Trophoblast cell (in vitro differentiated cells and primary cell): ENCODE measurements at regions not wholly inside any gene's neighbourhood (a gene's known extent, or its start where the extent isn't known, plus 50 kb on each side); places are given as distances from the start of the nearest gene placed in this dataset.
A peak's percentile ranks its signal among the peaks of the same experiment; 100 is the strongest.

Experiments used
- DNase-seq, 2 donors: peaks; one replicate each; pipeline ENCODE4 v3.0.0-alpha.2; 2016
- H2AFZ ChIP-seq: 2 replicates; pipeline ENCODE4 v1.6.1; 2013; ENCODE audit warnings: low read length, moderate library complexity, mild to moderate bottlenecking; ENCODE audit not compliant: insufficient read depth, poor library complexity
- H2AK5ac ChIP-seq: 2 replicates; pipeline ENCODE4 v1.6.1; 2013; ENCODE audit warnings: mild to moderate bottlenecking, low read length
- H2BK120ac ChIP-seq: 2 replicates; pipeline ENCODE4 v1.6.1; 2013; ENCODE audit warnings: low read length, mild to moderate bottlenecking, moderate library complexity; ENCODE audit not compliant: insufficient read depth, poor library complexity
- H2BK12ac ChIP-seq: 2 replicates; pipeline ENCODE4 v1.6.1; 2013; ENCODE audit warnings: mild to moderate bottlenecking, low read length, moderate library complexity
- H2BK5ac ChIP-seq: 2 replicates; pipeline ENCODE4 v1.6.1; 2013; ENCODE audit warnings: low read length, low read depth, moderate library complexity, mild to moderate bottlenecking; ENCODE audit not compliant: poor library complexity
- H3K14ac ChIP-seq: 2 replicates; pipeline ENCODE4 v1.6.1; 2013; ENCODE audit warnings: mild to moderate bottlenecking, low read length
- H3K18ac ChIP-seq: 2 replicates; pipeline ENCODE4 v1.6.1; 2013; ENCODE audit warnings: mild to moderate bottlenecking, low read length
- H3K23ac ChIP-seq: 2 replicates; pipeline ENCODE4 v1.6.1; 2013; ENCODE audit warnings: low read length
- H3K27ac ChIP-seq: 2 replicates; pipeline ENCODE4 v1.5.1; 2013; ENCODE audit warnings: low read depth, mild to moderate bottlenecking, inconsistent platforms, low read length, moderate library complexity
- H3K27me3 ChIP-seq: 2 replicates; pipeline ENCODE4 v1.6.1; 2013; ENCODE audit warnings: inconsistent platforms, mild to moderate bottlenecking, low read length, moderate library complexity; ENCODE audit not compliant: insufficient read depth
- H3K36me3 ChIP-seq, 2 experiments: 1 replicate in 1 of 2; 2 replicates in 1 of 2; pipeline ENCODE4 v1.6.1; 2013; ENCODE audit warnings: low read length in 2 of 2, mild to moderate bottlenecking in 2 of 2, moderate library complexity in 1 of 2; ENCODE audit not compliant: insufficient read depth in 2 of 2, control insufficient read depth in 1 of 2
- H3K4ac ChIP-seq: 2 replicates; pipeline ENCODE4 v1.6.1; 2013; ENCODE audit warnings: low read depth, mild to moderate bottlenecking, low read length, moderate library complexity
- H3K4me1 ChIP-seq, 2 experiments: 1 replicate in 1 of 2; 2 replicates in 1 of 2; pipeline ENCODE4 v1.6.1; 2013; ENCODE audit warnings: low read length in 2 of 2, mild to moderate bottlenecking in 2 of 2, moderate library complexity in 1 of 2; ENCODE audit not compliant: insufficient read depth in 2 of 2, control insufficient read depth in 1 of 2
- H3K4me2 ChIP-seq: 2 replicates; pipeline ENCODE4 v1.6.1; 2013; ENCODE audit warnings: inconsistent platforms, mild to moderate bottlenecking, low read length, moderate library complexity
- H3K4me3 ChIP-seq: 2 replicates; pipeline ENCODE4 v1.5.1; 2013; ENCODE audit warnings: mild to moderate bottlenecking, low read depth, low read length, inconsistent platforms
- H3K79me1 ChIP-seq: one replicate; pipeline ENCODE4 v1.6.1; 2013; ENCODE audit warnings: low read length
- H3K79me2 ChIP-seq: 2 replicates; pipeline ENCODE4 v1.6.1; 2013; ENCODE audit warnings: low read length, mild to moderate bottlenecking; ENCODE audit not compliant: control insufficient read depth, insufficient read depth, poor library complexity
- H3K9ac ChIP-seq: 2 replicates; pipeline ENCODE4 v1.6.1; 2013; ENCODE audit warnings: mild to moderate bottlenecking, low read length
- H3K9me3 ChIP-seq: 2 replicates; pipeline ENCODE4 v1.6.1; 2013; ENCODE audit warnings: low read depth, mild to moderate bottlenecking, control low read depth, inconsistent platforms, low read length; ENCODE audit not compliant: insufficient read depth
- H4K12ac ChIP-seq: 2 replicates; pipeline ENCODE4 v1.6.1; 2013; ENCODE audit warnings: low read depth, mild to moderate bottlenecking, low read length, moderate library complexity
- H4K8ac ChIP-seq: 2 replicates; pipeline ENCODE4 v1.6.1; 2013; ENCODE audit warnings: low read depth, mild to moderate bottlenecking, low read length, moderate library complexity
- H4K91ac ChIP-seq: one replicate; pipeline ENCODE4 v1.6.1; 2013; ENCODE audit warnings: low read depth, mild to moderate bottlenecking, low read length, moderate library complexity
- WGBS: extraction: QIAGEN DNeasy Blood & Tissue Kit; methylation state at CpG from one replicate; pipeline ENCODE4 v1.1.7; 2013; ENCODE audit warnings: missing lambda C conversion rate; ENCODE audit not compliant: insufficient read length, insufficient coverage; ENCODE audit errors: extremely low coverage; 5-methylcytosine and 5-hydroxymethylcytosine counted together

- Histone ChIP-seq H3K27me3 (no peaks in the 10 kb centered on the region), H2BK5ac (no peak overlapping the region), H3K4me3 (no peak overlapping the region), H4K12ac (no peak overlapping the region), H3K9ac (no peak overlapping the region), H3K18ac (no peak overlapping the region), H3K4ac (no peak overlapping the region), H2BK12ac (no peak overlapping the region), H3K27ac (no peak overlapping the region), H4K91ac (no peak overlapping the region), H2BK120ac (no peak overlapping the region), H4K8ac (no peak overlapping the region), H3K4me1 (no peaks in the 10 kb centered on the region), H2AK5ac (no peak overlapping the region), H3K14ac (no peak overlapping the region), H3K79me1 (no peaks in the 10 kb centered on the region), H2AFZ (no peak overlapping the region), H3K36me3 (no peaks in the 10 kb centered on the region), H3K79me2 (no peaks in the 10 kb centered on the region), H3K9me3 (no peaks in the 10 kb centered on the region), H3K23ac (no peak overlapping the region), H3K4me2 (no peak overlapping the region)
- WGBS = no CpG with 5 or more reads among the region's 2 CpGs
- no peak for DNase-seq
Measured at GRCh38 chrX:17987783-17988182, 126.7 kb upstream of the RAI2 start.

- H3K27ac ChIP-seq = no peak overlapping the region
- H3K4ac ChIP-seq = no peak overlapping the region
- no peak overlapping the region for H2AK5ac ChIP-seq
- H3K4me2 ChIP-seq = no peak overlapping the region
- no peak for DNase-seq
- no peaks in the 10 kb centered on the region for H3K4me1 ChIP-seq
- H4K8ac ChIP-seq = no peak overlapping the region
- no peak overlapping the region for H3K9ac ChIP-seq
- no peaks in the 10 kb centered on the region for H3K36me3 ChIP-seq
- H4K12ac ChIP-seq = no peak overlapping the region
- no peak overlapping the region for H2BK12ac ChIP-seq
- no peak overlapping the region for H3K14ac ChIP-seq
- WGBS = no CpG with 5 or more reads among the region's 3 CpGs
- H3K27me3 ChIP-seq = no peaks in the 10 kb centered on the region
- no peak overlapping the region for H3K18ac ChIP-seq
- no peaks in the 10 kb centered on the region for H3K79me1 ChIP-seq
- H2BK5ac ChIP-seq = no peak overlapping the region
- H3K79me2 ChIP-seq = no peaks in the 10 kb centered on the region
- no peak overlapping the region for H4K91ac ChIP-seq
- H2BK120ac ChIP-seq = no peak overlapping the region
- no peak overlapping the region for H2AFZ ChIP-seq
- H3K23ac ChIP-seq = no peak overlapping the region
- H3K4me3 ChIP-seq = no peak overlapping the region
- H3K9me3 ChIP-seq = no peaks in the 10 kb centered on the region
Measured at GRCh38 chrX:17986977-17987376, 125.9 kb upstream of the RAI2 start.

GRCh38 chrX:17986440-17986839 is 125.3 kb upstream of the RAI2 start:
- Histone ChIP-seq H4K12ac (no peak overlapping the region), H3K23ac (no peak overlapping the region), H3K9me3 (no peaks in the 10 kb centered on the region), H2AFZ (no peak overlapping the region), H3K36me3 (no peaks in the 10 kb centered on the region), H3K14ac (no peak overlapping the region), H3K4me2 (no peak overlapping the region), H3K4ac (no peak overlapping the region), H2BK120ac (no peak overlapping the region), H2BK12ac (no peak overlapping the region), H4K8ac (no peak overlapping the region), H2AK5ac (no peak overlapping the region), H3K4me3 (no peak overlapping the region), H3K27ac (no peak overlapping the region), H3K27me3 (no peaks in the 10 kb centered on the region), H3K79me2 (no peaks in the 10 kb centered on the region), H3K79me1 (no peaks in the 10 kb centered on the region), H3K9ac (no peak overlapping the region), H2BK5ac (no peak overlapping the region), H3K4me1 (no peaks in the 10 kb centered on the region), H4K91ac (no peak overlapping the region), H3K18ac (no peak overlapping the region)
- no CpG with 5 or more reads among the region's 5 CpGs for WGBS
- peak; percentile 25 to 61 for DNase-seq

GRCh38 chrX:17984415-17984814 is 123.3 kb upstream of the RAI2 start:
- DNase-seq = no peak
- Histone ChIP-seq H2AK5ac (no peak overlapping the region), H3K36me3 (no peaks in the 10 kb centered on the region), H2BK5ac (no peak overlapping the region), H3K4me1 (no peaks in the 10 kb centered on the region), H3K9ac (no peak overlapping the region), H3K18ac (no peak overlapping the region), H3K79me2 (no peaks in the 10 kb centered on the region), H3K23ac (no peak overlapping the region), H3K4ac (no peak overlapping the region), H3K14ac (no peak overlapping the region), H3K79me1 (no peaks in the 10 kb centered on the region), H3K27me3 (no peaks in the 10 kb centered on the region), H3K4me2 (no peak overlapping the region), H4K12ac (no peak overlapping the region), H2BK120ac (no peak overlapping the region), H3K9me3 (no peaks in the 10 kb centered on the region), H3K27ac (no peak overlapping the region), H4K8ac (no peak overlapping the region), H3K4me3 (no peak overlapping the region), H2BK12ac (no peak overlapping the region), H4K91ac (no peak overlapping the region), H2AFZ (no peak overlapping the region)
- WGBS = no CpG with 5 or more reads among the region's 5 CpGs
